ENCODE measurements at regions not wholly inside any gene's neighbourhood (a gene's known extent, or its start where the extent isn't known, plus 50 kb on each side); places are given as distances from the start of the nearest gene placed in this dataset.

- no peak overlapping the region for H4K91ac ChIP-seq (replicated peaks; ENCODE audit: insufficient read length, low read length)
- H3K27ac ChIP-seq (ENCODE audit: low read depth, low read length), result no peak overlapping the region
- H3K23ac ChIP-seq (ENCODE audit: insufficient read length), result no peak overlapping the region
- no peak overlapping the region for H2AFZ ChIP-seq (ENCODE audit: low read length)
- H3K23me2 ChIP-seq (ENCODE audit: low read depth, low read length), result no peaks in the 10 kb centered on the region; the same call in 1 of the 2 replicates
- H3K79me1 ChIP-seq (ENCODE audit: low read depth, low read length), result no peaks in the 10 kb centered on the region; the same call in 1 of the 2 replicates
- no peaks in the 10 kb centered on the region for H3K27me3 ChIP-seq (replicated peaks in 1 of 4; ENCODE audit: control insufficient read depth in 3 of 4, extremely low read depth in 1 of 4, insufficient read depth in 3 of 4, low read length in 3 of 4)
- no peak overlapping the region for H3K18ac ChIP-seq (ENCODE audit: extremely low read depth, low read length)
- no peak for TF ChIP-seq KDM5A (IDR thresholded peaks at IDR 0.05; ENCODE audit: low read length)
- no peak for DNase-seq (ENCODE audit: low read depth in 1 of 2, low spot score in 2 of 2)
- no peak overlapping the region for H3K4ac ChIP-seq (replicated peaks; ENCODE audit: insufficient read length, low read depth, low read length)
- no peak overlapping the region for H3K9ac ChIP-seq (replicated peaks in 1 of 4; ENCODE audit: extremely low read depth in 1 of 4, low read depth in 3 of 4, low read length in 3 of 4)
- no peak overlapping the region for H3K56ac ChIP-seq (replicated peaks; ENCODE audit: insufficient read length, low read depth, low read length)
- no peaks in the 10 kb centered on the region for H3K9me3 ChIP-seq (ENCODE audit: insufficient read depth in 2 of 2, low read depth in 1 of 2, low read length in 1 of 2)
- H2BK12ac ChIP-seq (ENCODE audit: low read depth, low read length), result no peak overlapping the region
- no peak for FAIRE-seq
- H2BK5ac ChIP-seq (ENCODE audit: low read depth, low read length), result no peak overlapping the region
- H3K79me2 ChIP-seq (ENCODE audit: control insufficient read depth in 1 of 2, insufficient read depth in 2 of 2, low read length in 2 of 2), result no peaks in the 10 kb centered on the region
- CTCF ChIA-PET (ENCODE audit: partially characterized antibody), result no interaction called here
- no peak overlapping the region for H4K5ac ChIP-seq (ENCODE audit: insufficient read length, low read depth, low read length)
- no peak overlapping the region for H3K14ac ChIP-seq (ENCODE audit: insufficient read length)
- no peak overlapping the region for H3K4me2 ChIP-seq (ENCODE audit: insufficient read depth in 1 of 2, low read depth in 2 of 2, low read length in 2 of 2)
- no peaks in the 10 kb centered on the region; a peak in 1 of 7 replicates for H3K4me1 ChIP-seq (replicated peaks in 1 of 4; ENCODE audit: control insufficient read depth in 3 of 4, insufficient read depth in 4 of 4, low read length in 3 of 4)
- H4K20me1 ChIP-seq (replicated peaks in 1 of 2; ENCODE audit: control insufficient read depth in 1 of 2, insufficient read depth in 2 of 2, low read length in 2 of 2), result no peaks in the 10 kb centered on the region
- H4K8ac ChIP-seq (ENCODE audit: extremely low read depth, insufficient read depth, low read length), result no peak overlapping the region
- H2BK20ac ChIP-seq (ENCODE audit: low read length), result no peak overlapping the region
- H2AK5ac ChIP-seq (ENCODE audit: low read depth, low read length), result no peak overlapping the region
- WGBS, 2 experiments (ENCODE audit: extremely low coverage in 1 of 2, insufficient coverage in 1 of 2, insufficient read length in 1 of 2, insufficient replicate concordance in 2 of 2, low coverage in 1 of 2, low lambda C conversion rate in 2 of 2, missing lambda C conversion rate in 1 of 2), result 67% methylated on average over 3 of the region's 3 CpGs; no CpG with 5 or more reads in 1 of the 2 experiments
- no peak overlapping the region for H2BK15ac ChIP-seq (ENCODE audit: low read length)
- H3K4me3 ChIP-seq (ENCODE audit: extremely low read depth in 1 of 4, insufficient read depth in 2 of 4, low read depth in 3 of 4, low read length in 4 of 4), result no peak overlapping the region
- POLR2A ChIA-PET (ENCODE audit: partially characterized antibody), result no interaction called here
- H2BK120ac ChIP-seq (replicated peaks; ENCODE audit: low read depth, low read length), result no peak overlapping the region
- no peaks in the 10 kb centered on the region for H3K36me3 ChIP-seq (ENCODE audit: control insufficient read depth in 2 of 4, insufficient read depth in 4 of 4, low read length in 3 of 4)
Measured at GRCh38 chr20:10925767-10926166, 252.0 kb upstream of the JAG1 start.

Measured in H1 (cell line).